Muscle of leg (tissue), 3 donors: ENCODE measurements at regions not wholly inside any gene's neighbourhood (a gene's known extent, or its start where the extent isn't known, plus 50 kb on each side); places are given as distances from the start of the nearest gene placed in this dataset.

Experiments
- DNase-seq: peaks from one replicate; pipeline ENCODE4 v3.0.0; 2013
- H3K27ac ChIP-seq: one replicate; pipeline ENCODE4 v1.5.1; 2013; ENCODE audit warnings: mild to moderate bottlenecking, low read length, control low read depth
- H3K27me3 ChIP-seq: one replicate; pipeline ENCODE4 v1.6.1; 2013; ENCODE audit warnings: low read length; ENCODE audit not compliant: control insufficient read depth, insufficient read depth
- H3K36me3 ChIP-seq: one replicate; pipeline ENCODE4 v1.6.1; 2013; ENCODE audit warnings: low read length; ENCODE audit not compliant: control insufficient read depth, insufficient read depth
- H3K4me1 ChIP-seq: one replicate; pipeline ENCODE4 v1.6.1; 2013; ENCODE audit warnings: low read length; ENCODE audit not compliant: control insufficient read depth, insufficient read depth
- H3K4me3 ChIP-seq: one replicate; pipeline ENCODE4 v1.5.1; 2013; ENCODE audit warnings: low read length, control low read depth
- H3K9me3 ChIP-seq: replicated peaks from 2 replicates; pipeline ENCODE4 v1.6.1; 2013; ENCODE audit warnings: low read depth, low read length; ENCODE audit not compliant: control insufficient read depth
- WGBS: methylation state at CpG from one replicate; pipeline ENCODE4 v1.1.5; 2013; ENCODE audit warnings: missing lambda C conversion rate; ENCODE audit not compliant: insufficient coverage; 5-methylcytosine and 5-hydroxymethylcytosine counted together

DNA sequence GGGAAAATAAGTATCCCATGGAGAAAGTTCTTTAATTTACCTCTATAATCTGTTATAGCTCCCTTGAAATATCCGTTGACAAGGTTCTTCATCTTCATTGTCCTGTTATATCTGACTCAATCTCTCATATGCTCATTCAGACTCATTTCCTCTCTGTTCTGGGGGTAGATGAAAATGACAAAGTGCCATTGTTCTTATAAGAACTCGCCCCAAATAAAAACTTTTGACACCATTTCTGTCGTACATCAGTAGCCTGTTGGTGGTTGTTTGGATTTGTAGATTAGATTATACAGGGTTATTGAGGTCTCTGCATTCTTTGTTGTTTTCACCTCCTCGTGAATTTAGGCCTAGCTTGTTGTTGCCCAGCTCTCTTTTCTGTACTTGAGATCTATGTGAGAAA, 55.2 kb upstream of the IPO9 start:
- peaks cover 3% of the 10 kb centered on the region for H3K36me3 ChIP-seq
- WGBS = no CpG with 5 or more reads among the region's 4 CpGs
- peaks cover 20% of the 10 kb centered on the region for H3K9me3 ChIP-seq
- no peak overlapping the region for H3K4me3 ChIP-seq
- no peak overlapping the region for H3K27ac ChIP-seq
- no peaks in the 10 kb centered on the region for H3K27me3 ChIP-seq
- DNase-seq = no peak
- H3K4me1 ChIP-seq = peaks cover 3% of the 10 kb centered on the region

DNA sequence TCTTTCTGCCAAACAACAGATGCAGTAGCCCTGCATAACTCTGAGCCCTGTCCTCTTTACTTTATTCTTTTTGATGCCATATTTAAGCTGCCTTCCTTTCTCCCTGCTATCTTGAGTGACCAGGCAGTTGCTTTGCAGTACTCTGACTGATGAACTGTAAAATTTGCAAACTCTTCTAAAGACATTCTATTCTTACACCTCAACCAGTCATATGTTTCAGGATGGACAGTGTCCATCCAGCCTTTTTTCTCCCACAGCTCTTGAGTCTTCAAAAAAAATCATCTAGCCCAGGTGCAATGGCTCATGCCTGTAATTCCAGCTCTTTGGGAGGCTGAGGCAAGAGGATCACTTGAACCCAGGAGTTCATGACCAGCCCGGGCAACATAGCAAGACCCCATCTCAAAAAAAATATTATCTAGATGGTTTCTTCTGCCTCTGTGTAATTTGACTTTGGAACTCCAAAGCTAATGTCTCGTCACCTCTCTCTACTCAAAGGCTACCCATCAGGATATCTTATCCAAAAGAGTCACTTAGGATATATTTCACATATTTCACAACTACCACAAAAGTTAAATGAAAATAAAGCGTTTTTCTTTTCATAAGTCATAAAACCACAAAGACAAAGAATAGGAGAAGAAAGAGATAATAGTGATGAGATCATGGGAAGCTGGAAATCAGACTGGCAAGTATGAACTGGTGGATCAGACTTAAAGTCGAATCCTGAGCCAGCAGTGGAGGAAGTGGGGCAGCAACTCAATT, 54.6 kb upstream of the IPO9 start:
- Histone ChIP-seq H3K27me3 (no peaks in the 10 kb centered on the region), H3K9me3 (peaks cover 20% of the 10 kb centered on the region), H3K4me1 (peaks cover 3% of the 10 kb centered on the region), H3K27ac (no peak overlapping the region), H3K4me3 (no peak overlapping the region), H3K36me3 (peaks cover 3% of the 10 kb centered on the region)
- WGBS = no CpG with 5 or more reads among the region's 4 CpGs
- DNase-seq = no peak

DNA sequence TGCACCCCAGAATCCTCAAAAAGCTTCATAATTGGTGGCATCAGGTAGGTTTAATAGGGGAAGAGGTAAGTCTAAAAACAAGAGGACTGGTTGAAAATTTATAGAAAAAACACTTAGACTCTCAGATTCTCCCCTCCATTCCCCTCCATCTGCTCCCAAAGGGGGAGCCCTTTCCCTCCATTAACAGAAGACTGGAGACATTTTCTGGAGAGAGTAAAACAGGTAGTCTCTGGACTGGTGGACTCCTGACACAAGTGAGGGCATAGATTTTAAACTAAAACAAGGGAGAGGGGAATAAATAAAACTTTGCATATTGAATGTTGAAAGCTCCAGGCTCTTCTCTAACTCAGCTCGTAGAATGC, 54.0 kb upstream of the IPO9 start:
- Histone ChIP-seq H3K27ac (no peak overlapping the region), H3K4me3 (no peak overlapping the region), H3K4me1 (peaks cover under 1% of the 10 kb centered on the region), H3K9me3 (peaks cover 20% of the 10 kb centered on the region), H3K36me3 (peaks cover 3% of the 10 kb centered on the region), H3K27me3 (no peaks in the 10 kb centered on the region)
- WGBS = no CpG with 5 or more reads among the region's 1 CpG
- DNase-seq = no peak

DNA sequence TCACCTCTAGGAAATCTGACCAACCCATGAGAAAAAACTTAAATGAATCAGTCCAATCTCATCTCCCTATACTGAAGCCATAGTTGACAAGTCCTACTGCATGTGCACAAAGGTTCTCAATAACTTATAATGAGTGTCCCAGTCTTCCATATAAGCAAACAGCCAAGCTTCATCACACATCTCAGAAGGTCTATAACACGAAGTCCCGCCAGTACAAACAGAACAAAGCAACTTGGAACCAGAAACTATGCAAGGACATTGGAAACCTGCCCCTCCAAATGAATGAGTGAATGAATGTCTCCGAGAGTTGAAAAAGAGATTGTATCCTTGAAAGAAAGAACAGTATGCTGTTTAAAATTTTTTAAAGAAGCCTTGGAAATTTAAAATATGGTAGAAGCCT, 53.6 kb upstream of the IPO9 start:
- H3K27me3 ChIP-seq = no peaks in the 10 kb centered on the region
- no peak for DNase-seq
- H3K27ac ChIP-seq = no peak overlapping the region
- peaks cover 20% of the 10 kb centered on the region for H3K9me3 ChIP-seq
- WGBS = 100% methylated on average over 1 of the region's 3 CpGs
- H3K4me1 ChIP-seq = no peaks in the 10 kb centered on the region
- H3K4me3 ChIP-seq = no peak overlapping the region
- H3K36me3 ChIP-seq = peaks cover 5% of the 10 kb centered on the region

DNA sequence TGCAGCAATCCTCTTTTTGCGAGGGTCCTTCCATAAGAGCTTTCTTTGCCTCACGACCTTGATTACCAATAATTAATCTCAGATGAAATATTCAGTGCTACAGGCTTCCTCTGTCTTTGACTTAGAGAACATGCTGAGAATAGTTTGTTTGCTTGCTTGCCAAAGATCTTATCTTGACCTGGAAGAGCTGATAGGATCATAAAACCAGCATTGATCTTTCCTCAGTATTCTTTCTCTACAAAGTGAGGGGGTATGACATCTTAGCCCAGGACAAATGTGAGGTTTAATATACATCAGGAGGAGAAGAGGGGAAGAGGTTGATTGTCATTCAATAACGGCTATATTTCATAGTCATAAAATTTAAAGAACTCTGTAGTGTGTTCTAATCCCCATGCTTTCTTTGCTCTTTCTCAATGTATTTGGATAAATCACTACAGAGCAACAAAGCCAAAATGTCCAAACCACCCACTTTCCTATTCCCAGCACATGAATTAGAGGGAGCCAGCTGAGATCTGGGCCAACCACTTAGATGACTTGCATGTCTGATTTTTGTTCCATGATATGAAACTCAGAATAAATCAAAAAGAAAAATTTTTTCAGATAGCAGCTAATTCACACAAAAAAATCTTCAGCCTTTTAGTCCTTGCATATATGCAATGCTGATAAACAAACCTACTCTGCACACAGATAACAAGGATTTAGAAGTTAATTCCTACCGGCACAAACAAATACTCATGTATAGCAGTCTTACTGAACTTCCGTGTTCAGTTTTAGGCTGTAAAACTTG, 50.5 kb upstream of the IPO9 start:
- no peaks in the 10 kb centered on the region for H3K27me3 ChIP-seq
- no peak overlapping the region for H3K4me3 ChIP-seq
- 29% methylated on average over 1 of the region's 5 CpGs for WGBS
- no peaks in the 10 kb centered on the region for H3K9me3 ChIP-seq
- H3K4me1 ChIP-seq = peaks cover 4% of the 10 kb centered on the region
- peak; percentile 53 for DNase-seq
- peaks cover 29% of the 10 kb centered on the region for H3K36me3 ChIP-seq
- H3K27ac ChIP-seq = no peak overlapping the region
